ENCODE measurements at regions not wholly inside any gene's neighbourhood (a gene's known extent, or its start where the extent isn't known, plus 50 kb on each side); places are given as distances from the start of the nearest gene placed in this dataset.

GRCh38 chr5:178063277-178063676, 50.1 kb upstream of the N4BP3 start:
- no peak for ATAC-seq
- CTCF ChIA-PET: interaction anchor here (0.7 to 1.4 kb wide), 4 partner anchors 11 to 670 kb away, joined by 3 to 6 read pairs (median 4); no protein-coding TSS in a partner anchor
- Histone ChIP-seq H3K4me2 (ENCODE audit: control insufficient read depth, insufficient read depth) (no peak overlapping the region), H3K4me3 (no peak overlapping the region), H3K79me2 (ENCODE audit: control insufficient read depth, insufficient read depth, low read length) (no peaks in the 10 kb centered on the region), H3K9me3 (replicated peaks; ENCODE audit: control insufficient read depth, insufficient read depth, low read length) (no peaks in the 10 kb centered on the region), H2AFZ (ENCODE audit: control insufficient read depth, low read depth, low read length) (no peak overlapping the region), H4K20me1 (ENCODE audit: control insufficient read depth, insufficient read depth) (no peaks in the 10 kb centered on the region), H3K9ac (ENCODE audit: control insufficient read depth, insufficient read depth, low read length) (no peak overlapping the region), H3K4me1 (ENCODE audit: control insufficient read depth, insufficient read depth, low read length) (peaks cover 2% of the 10 kb centered on the region), H3K27ac (ENCODE audit: control insufficient read depth, insufficient read depth) (no peak overlapping the region), H3K36me3 (ENCODE audit: control insufficient read depth in 2 of 2, insufficient read depth in 2 of 2, low read length in 1 of 2) (no peaks in the 10 kb centered on the region), H3K27me3 (replicated peaks in 1 of 2; ENCODE audit: control insufficient read depth in 2 of 2, insufficient read depth in 2 of 2, low read length in 1 of 2) (peaks cover 0 to 2% of the 10 kb centered on the region in 2 experiments; a peak in 2 of 4 replicates)
- WGBS (ENCODE audit: insufficient coverage, insufficient replicate concordance, low lambda C conversion rate, missing lambda C conversion rate): 38% methylated on average over 3 of the region's 3 CpGs
- FAIRE-seq: no peak
- intact Hi-C loops (cut with micrococcal nuclease; ENCODE audit: unreplicated experiment): no loop called here
- POLR2A ChIA-PET: interaction anchor here (1.2 kb wide), 1 partner anchor 92 kb away, joined by 4 read pairs; no protein-coding TSS in a partner anchor
- in situ Hi-C loops (cut with MboI): loop anchor here (10.0 kb wide), 2 partner anchors 168 to 458 kb away; partner anchors contain the start of gene B4GALT7
- no peak for DNase-seq (ENCODE audit: low read depth, low spot score)
- SMC1A ChIA-PET (ENCODE audit: uncharacterized antibody, unreplicated experiment): no interaction called here
- RAD21 ChIA-PET (ENCODE audit: unreplicated experiment): no interaction called here
- TF ChIP-seq MYB (IDR thresholded peaks at IDR 0.05; ENCODE audit: borderline replicate concordance, low read depth, low read length): no peak
- TF ChIP-seq CUX1 (IDR thresholded peaks at IDR 0.05; ENCODE audit: insufficient replicate concordance, low read depth, low read length): no peak
- TF ChIP-seq E4F1 (IDR thresholded peaks at IDR 0.05; ENCODE audit: borderline replicate concordance, partially characterized antibody): no peak
- TF ChIP-seq IRF3 (IDR thresholded peaks at IDR 0.05): no peak
- no peak for TF ChIP-seq IRF5 (IDR thresholded peaks at IDR 0.05; ENCODE audit: borderline replicate concordance)
- TF ChIP-seq BCLAF1 (IDR thresholded peaks at IDR 0.05): no peak
- BruUV-seq (replicated peaks): no TSS peak

Data from GM12878 (cell line).